WTC11 (cell line): ENCODE measurements at regions not wholly inside any gene's neighbourhood (a gene's known extent, or its start where the extent isn't known, plus 50 kb on each side); places are given as distances from the start of the nearest gene placed in this dataset.
A peak's percentile ranks its signal among the peaks of the same experiment; 100 is the strongest.

Source experiments
- GTF2I ChIP-seq: fragments of 250-450 bp; sonication (Bioruptor Pico); conservative IDR thresholded peaks from 2 replicates; pipeline ENCODE4 v1.4.0; 2021; ENCODE audit warnings: mild to moderate bottlenecking
- SP1 ChIP-seq: sonication (generic); formaldehyde crosslinking; conservative IDR thresholded peaks from 2 replicates; pipeline ENCODE4 v1.8.1; 2022; ENCODE audit warnings: missing genetic modification reagents
- TEAD1 ChIP-seq: sonication (generic); formaldehyde crosslinking; IDR thresholded peaks from 2 replicates; pipeline ENCODE4 v1.8.0; 2022; ENCODE audit warnings: mild to moderate bottlenecking, missing genetic modification reagents
- ZNF423 ChIP-seq: fragments of 250-450 bp; sonication (Bioruptor Pico); IDR thresholded peaks from 2 replicates; pipeline ENCODE4 v2.1.2; 2022; ENCODE audit warnings: mild to moderate bottlenecking, moderate library complexity
- TF ChIP-seq, protein P1 (sequence below): sonication (generic); formaldehyde crosslinking; IDR thresholded peaks from 2 replicates; pipeline ENCODE4 v1.8.1; 2022; ENCODE audit warnings: mild to moderate bottlenecking, missing genetic modification reagents, moderate library complexity, borderline replicate concordance
- TF ChIP-seq, protein P2 (sequence below): fragments of 200-600 bp; IDR thresholded peaks from 2 replicates; pipeline ENCODE4 v1.8.0; 2022; ENCODE audit warnings: antibody characterized with exemption
- TF ChIP-seq, protein P3 (sequence below): sonication (generic); formaldehyde crosslinking; IDR thresholded peaks from 2 replicates; pipeline ENCODE4 v1.8.1; 2023; ENCODE audit warnings: mild to moderate bottlenecking, missing genetic modification reagents

GRCh38 chr14:73771848-73772638 lies 57.9 kb upstream of the PNMA1 start:
- peak; percentile 69; the same call in 1 of the 2 replicates for TF ChIP-seq ZNF423
- TF ChIP-seq, protein P1, sequence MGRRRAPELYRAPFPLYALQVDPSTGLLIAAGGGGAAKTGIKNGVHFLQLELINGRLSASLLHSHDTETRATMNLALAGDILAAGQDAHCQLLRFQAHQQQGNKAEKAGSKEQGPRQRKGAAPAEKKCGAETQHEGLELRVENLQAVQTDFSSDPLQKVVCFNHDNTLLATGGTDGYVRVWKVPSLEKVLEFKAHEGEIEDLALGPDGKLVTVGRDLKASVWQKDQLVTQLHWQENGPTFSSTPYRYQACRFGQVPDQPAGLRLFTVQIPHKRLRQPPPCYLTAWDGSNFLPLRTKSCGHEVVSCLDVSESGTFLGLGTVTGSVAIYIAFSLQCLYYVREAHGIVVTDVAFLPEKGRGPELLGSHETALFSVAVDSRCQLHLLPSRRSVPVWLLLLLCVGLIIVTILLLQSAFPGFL (CRISPR knock-in tag), result no peak
- TF ChIP-seq, protein P2, sequence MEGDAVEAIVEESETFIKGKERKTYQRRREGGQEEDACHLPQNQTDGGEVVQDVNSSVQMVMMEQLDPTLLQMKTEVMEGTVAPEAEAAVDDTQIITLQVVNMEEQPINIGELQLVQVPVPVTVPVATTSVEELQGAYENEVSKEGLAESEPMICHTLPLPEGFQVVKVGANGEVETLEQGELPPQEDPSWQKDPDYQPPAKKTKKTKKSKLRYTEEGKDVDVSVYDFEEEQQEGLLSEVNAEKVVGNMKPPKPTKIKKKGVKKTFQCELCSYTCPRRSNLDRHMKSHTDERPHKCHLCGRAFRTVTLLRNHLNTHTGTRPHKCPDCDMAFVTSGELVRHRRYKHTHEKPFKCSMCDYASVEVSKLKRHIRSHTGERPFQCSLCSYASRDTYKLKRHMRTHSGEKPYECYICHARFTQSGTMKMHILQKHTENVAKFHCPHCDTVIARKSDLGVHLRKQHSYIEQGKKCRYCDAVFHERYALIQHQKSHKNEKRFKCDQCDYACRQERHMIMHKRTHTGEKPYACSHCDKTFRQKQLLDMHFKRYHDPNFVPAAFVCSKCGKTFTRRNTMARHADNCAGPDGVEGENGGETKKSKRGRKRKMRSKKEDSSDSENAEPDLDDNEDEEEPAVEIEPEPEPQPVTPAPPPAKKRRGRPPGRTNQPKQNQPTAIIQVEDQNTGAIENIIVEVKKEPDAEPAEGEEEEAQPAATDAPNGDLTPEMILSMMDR, result no peak
- peak; percentile 63; the same call in 1 of the 2 replicates for TF ChIP-seq SP1
- TF ChIP-seq TEAD1 (CRISPR knock-in tag), result peak; percentile 76; the same call in 1 of the 2 replicates
- TF ChIP-seq GTF2I (CRISPR knock-in tag), result no peak
- TF ChIP-seq, protein P3, sequence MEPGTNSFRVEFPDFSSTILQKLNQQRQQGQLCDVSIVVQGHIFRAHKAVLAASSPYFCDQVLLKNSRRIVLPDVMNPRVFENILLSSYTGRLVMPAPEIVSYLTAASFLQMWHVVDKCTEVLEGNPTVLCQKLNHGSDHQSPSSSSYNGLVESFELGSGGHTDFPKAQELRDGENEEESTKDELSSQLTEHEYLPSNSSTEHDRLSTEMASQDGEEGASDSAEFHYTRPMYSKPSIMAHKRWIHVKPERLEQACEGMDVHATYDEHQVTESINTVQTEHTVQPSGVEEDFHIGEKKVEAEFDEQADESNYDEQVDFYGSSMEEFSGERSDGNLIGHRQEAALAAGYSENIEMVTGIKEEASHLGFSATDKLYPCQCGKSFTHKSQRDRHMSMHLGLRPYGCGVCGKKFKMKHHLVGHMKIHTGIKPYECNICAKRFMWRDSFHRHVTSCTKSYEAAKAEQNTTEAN (CRISPR knock-in tag), result peak; percentile 93
